HG03139 (cell line): ENCODE measurements at regions not wholly inside any gene's neighbourhood (a gene's known extent, or its start where the extent isn't known, plus 50 kb on each side); places are given as distances from the start of the nearest gene placed in this dataset.
"Not testable (repeated sequence)": the region's sequence is repeated elsewhere in the genome, so short reads cannot be mapped to it uniquely, and the experiment has no call there.

ENCODE experiments used
- ATAC-seq: cut with Tn5 transposase; IDR thresholded peaks from one replicate; pipeline ENCODE4 v1.9.1; 2021; ENCODE audit not compliant: unreplicated experiment

DNA sequence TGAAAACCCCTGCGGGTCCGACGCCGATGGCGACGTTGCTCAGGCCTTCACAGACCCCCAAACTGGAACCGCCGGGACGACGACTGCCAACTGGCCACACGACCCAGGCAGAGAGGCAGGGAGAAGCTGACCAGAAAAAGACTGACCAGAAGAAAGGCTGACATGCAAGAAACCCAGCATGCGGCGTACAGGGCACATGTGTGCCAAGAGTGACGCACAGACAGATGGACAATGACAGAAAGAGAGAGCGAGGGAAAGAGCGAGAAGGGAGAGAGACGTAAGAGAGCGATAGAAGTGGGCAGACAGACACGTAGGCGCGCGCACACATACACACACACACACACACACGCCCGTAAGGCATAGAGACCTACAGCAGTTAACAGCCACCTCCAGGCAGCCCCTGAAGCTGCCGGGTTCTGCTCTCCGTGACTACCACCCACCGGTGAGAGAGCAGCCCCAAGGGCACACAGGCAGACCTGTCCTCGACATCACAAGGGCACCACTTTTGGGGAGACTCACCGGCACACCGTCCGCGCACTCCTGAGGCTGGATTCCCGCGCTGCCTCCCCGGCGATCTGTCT lies 67.2 kb upstream of the ZNF527 start:
- no peak for ATAC-seq

DNA sequence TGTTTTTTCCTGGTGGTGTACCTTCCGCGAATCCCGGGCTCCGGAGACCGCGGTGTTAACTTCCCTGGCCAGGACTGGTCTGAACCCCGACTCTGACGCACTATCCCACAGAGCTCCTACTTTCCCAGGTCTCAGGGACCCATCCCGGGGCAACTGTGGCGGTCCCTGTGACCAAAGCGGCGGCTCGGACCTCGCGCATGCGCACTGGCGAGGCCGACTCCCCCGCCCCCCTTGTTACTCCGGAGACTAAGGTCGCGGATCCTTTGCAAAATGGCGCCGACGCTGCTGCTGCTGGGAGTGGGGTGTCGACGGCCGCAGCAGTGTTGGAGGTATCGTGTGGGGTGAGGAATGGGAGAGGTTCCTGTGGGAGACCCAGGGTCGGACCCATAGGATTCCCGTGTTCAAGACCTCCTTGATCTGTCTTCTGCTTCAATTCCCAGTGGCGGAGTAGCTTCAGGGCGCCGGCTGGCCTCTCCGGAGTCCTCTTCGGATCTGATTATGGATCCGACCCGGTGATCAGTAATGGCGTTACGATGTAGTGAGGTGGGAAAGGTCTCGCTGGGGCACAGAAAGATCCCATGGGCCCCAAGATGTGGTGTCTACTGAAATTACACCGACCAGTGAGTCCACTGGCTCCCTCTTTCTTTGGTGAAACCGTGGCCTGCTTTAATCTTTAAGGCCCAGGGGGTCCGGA lies 66.6 kb upstream of the ZNF527 start:
- no peak for ATAC-seq

DNA sequence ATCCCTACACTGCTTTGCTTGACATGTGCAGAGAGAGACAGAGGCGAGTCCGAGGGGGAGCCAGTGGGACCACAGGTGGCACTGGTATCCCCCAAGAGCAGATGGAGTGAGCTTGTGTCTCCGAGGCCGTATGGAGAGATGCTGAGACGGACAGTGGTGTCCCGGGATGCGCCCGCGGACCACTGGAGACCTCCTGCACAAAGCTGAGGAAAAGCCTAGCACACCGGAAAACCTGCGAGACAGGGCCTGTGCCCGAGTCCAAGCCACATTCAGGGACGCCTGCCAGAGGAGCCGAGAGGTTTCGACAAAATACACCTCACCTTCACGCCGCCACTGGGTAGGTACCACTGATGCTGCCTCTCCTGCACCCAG lies 66.0 kb upstream of the ZNF527 start:
- no peak for ATAC-seq

DNA sequence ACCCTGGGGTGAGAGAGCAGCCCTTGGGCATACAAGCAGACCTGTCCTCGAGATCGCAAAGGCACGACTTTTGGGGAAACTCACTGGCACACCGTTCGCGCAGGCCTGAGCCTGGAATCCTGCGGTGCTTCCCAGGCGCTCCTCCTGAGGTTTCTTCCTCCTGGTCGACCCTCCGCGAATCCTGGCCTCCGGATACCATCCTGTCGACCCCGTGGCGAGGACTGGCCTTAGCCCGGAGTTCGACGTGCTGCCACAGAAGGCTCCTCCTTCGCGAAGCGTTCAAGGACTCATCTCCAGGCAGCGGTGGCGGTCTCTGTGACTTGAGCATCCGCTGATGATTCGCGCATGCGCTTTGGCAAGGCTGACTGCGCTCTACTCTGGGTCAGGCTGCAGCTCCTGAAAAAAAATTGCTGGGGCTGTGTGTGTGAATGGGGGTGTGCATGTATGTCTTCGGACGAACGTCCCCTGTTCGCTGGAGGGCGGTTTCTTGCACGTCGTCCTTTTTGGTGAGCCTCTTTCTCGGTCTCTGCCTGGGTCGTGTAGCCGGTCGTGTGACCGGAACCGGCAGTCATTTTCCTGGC lies 64.4 kb upstream of the ZNF527 start:
- ATAC-seq: no peak

DNA sequence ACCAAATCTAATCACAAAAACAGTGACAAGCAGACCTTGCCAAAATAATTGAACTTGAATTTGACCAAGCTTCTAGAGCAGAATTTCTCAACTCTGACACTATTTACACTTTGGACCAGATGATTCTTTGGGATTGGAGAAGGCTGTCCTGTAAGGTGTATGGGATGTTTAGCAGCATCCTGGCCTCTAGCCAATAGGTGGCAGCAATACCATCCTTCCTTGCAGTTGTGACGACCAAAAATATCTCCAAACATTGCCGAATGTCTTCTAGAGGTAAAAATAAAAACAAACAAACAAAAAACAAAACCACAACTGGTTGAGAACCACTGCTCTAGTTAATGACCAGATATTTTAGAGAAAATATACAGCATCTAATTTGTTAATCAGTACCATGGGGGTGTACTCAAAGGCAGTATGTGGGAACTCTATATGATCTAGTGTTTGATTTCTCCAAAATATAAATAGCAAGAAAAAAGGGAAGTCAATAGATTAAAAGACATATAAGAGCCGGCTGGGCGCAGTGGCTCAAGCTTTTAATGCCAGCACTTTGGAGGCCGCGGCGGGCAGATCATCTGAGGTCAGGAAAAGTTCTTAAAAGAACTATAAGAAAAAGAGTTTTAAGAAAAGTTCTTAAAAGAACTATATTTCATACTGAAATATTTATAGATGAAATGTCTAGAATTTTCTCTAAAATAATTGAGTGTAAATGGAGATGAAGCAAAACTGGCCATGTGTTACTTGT lies 60.9 kb upstream of the ZNF527 start:
- ATAC-seq: no peak

GRCh38 chr19:37312531-37313334 lies 58.2 kb upstream of the ZNF527 start:
- ATAC-seq: not testable (repeated sequence)

- no peak for ATAC-seq
Measured at GRCh38 chr19:37313335-37313627, 57.6 kb upstream of the ZNF527 start.

DNA sequence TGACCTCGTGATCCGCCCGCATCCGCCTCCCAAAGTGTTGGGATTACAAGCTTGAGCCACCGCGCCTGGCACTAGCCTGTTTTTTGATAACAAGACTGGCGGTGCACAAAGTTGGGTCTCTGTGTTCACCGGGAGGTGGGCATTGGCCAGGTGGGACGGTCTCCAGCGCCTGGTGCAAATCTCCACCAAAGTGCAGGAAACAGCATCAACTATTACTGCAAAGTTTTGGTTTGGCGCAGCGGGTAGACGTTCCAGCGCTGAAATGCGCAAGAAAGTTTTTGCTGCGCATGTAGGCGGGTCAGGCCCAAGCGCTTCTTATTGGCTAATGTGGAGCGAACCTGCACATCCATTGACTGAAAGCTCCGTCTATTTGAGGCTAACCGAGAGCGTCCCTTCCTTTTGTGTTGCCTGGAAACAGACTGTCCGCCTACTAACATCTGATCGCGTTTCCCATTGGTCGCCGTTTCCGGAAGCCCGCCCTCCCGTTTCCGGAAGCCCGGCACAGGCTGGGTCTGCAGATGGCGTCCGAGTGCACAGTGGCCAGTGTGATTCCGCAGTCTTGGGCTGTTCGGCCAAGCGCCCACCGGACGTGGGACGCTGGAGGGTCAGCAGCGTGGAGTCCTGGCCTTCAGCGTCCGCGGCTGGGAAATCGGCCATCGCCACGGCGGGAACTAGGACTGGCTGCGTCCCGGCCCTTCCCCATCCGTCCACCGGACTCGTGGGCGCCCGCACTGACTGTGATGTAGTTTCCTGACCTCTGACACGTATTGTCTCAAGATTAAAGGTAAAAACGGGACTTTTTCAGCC lies 53.3 kb upstream of the ZNF527 start:
- peak; percentile 96 for ATAC-seq

- ATAC-seq: not testable (repeated sequence)
Measured at GRCh38 chr19:37320988-37321387, 49.9 kb upstream of the ZNF527 start.
